ENCODE measurements at regions not wholly inside any gene's neighbourhood (a gene's known extent, or its start where the extent isn't known, plus 50 kb on each side); places are given as distances from the start of the nearest gene placed in this dataset.

DNA sequence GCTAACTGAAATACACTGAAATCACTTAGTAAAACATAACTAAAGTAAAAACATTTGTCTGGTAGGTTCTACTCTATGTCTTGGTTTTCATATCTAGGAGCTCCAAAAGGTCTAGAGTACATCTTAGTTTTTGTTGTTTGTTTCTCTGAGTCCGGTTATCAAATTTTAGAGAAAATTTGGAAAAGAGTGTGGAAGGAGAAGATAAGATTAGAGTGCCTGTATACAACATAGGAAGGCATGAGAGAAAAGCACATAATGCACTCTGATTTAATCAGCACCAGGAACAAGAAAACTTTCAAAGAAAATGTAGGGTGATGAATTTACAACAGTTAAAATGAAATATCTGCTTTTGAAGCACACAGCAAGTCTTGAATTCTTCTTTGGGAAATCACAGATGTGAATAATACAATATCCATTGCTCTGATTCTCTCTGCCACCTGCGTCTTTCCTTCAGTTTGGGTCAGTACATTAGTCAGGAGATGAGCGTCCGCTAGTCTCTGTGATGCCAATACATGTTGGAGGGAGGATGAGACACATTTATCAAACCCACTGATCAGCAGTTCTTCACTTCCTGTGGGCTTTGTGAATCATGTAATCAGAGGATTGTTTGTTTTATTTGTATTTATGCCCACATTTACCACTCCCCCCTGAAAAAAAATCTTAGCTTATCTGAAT, 477.8 kb upstream of the GCFC2 start:
- Histone ChIP-seq H3K27ac (ENCODE audit: insufficient read depth, low read depth, low read length) (no peak overlapping the region), H3K79me2 (ENCODE audit: control insufficient read depth, insufficient read depth, low read length) (no peaks in the 10 kb centered on the region), H3K9me1 (replicated peaks; ENCODE audit: control insufficient read depth, extremely low read depth, insufficient read depth, low read length) (no peaks in the 10 kb centered on the region), H3K9ac (replicated peaks; ENCODE audit: extremely low read depth, insufficient read depth, low read length) (no peak overlapping the region), H3K9me3 (replicated peaks; ENCODE audit: control insufficient read depth, insufficient read depth, low read length) (no peaks in the 10 kb centered on the region), H3K36me3 (ENCODE audit: control insufficient read depth in 2 of 2, extremely low read depth in 1 of 2, insufficient read depth in 2 of 2, low read length in 2 of 2) (no peaks in the 10 kb centered on the region), H3K4me3 (replicated peaks in 1 of 3; ENCODE audit: insufficient read depth in 1 of 3, low read depth in 1 of 3, low read length in 3 of 3) (no peak overlapping the region), H3K4me2 (ENCODE audit: insufficient read depth, low read length) (no peak overlapping the region), H3K4me1 (ENCODE audit: control insufficient read depth, extremely low read depth, insufficient read depth, low read length) (no peaks in the 10 kb centered on the region), H2AFZ (ENCODE audit: low read depth, low read length) (no peak overlapping the region), H3K27me3 (ENCODE audit: control insufficient read depth in 2 of 2, insufficient read depth in 2 of 2, low read length in 2 of 2) (no peaks in the 10 kb centered on the region), H4K20me1 (replicated peaks; ENCODE audit: control insufficient read depth, extremely low read depth, insufficient read depth, low read length) (no peaks in the 10 kb centered on the region)
- POLR2A ChIA-PET = no interaction called here
- no peak for FAIRE-seq
- DNase-seq (ENCODE audit: low read depth, low spot score) = no peak
- intact Hi-C loops (cut with micrococcal nuclease) (no loop called here), dilution Hi-C loops (cut with MboI; ENCODE audit: extremely low pct_ligation_motif_present, low sequenced_read_pairs) (no loop called here)
- no peak for TF ChIP-seq MAX (IDR thresholded peaks at IDR 0.05; ENCODE audit: insufficient read depth, insufficient read length)
- no peak for TF ChIP-seq POLR2A (IDR thresholded peaks at IDR 0.05; ENCODE audit: low read depth, low read length)
- no peak for TF ChIP-seq EZH2 (IDR thresholded peaks at IDR 0.05; ENCODE audit: borderline replicate concordance, low read depth, low read length, severe bottlenecking)
- no peak for TF ChIP-seq CTCF (IDR thresholded peaks at IDR 0.05; ENCODE audit: extremely low read depth in 1 of 2, insufficient read depth in 1 of 2, low read depth in 1 of 2, low read length in 2 of 2)
- no peak for TF ChIP-seq MYC (IDR thresholded peaks at IDR 0.05; ENCODE audit: low read depth, low read length)
- no peak for TF ChIP-seq POLR2AphosphoS5 (IDR thresholded peaks at IDR 0.05; ENCODE audit: insufficient read depth, low read depth, low read length)
- TF ChIP-seq JUN (IDR thresholded peaks at IDR 0.05; ENCODE audit: borderline replicate concordance, insufficient read depth, insufficient read length, low read depth) = no peak
- TF ChIP-seq FOS (IDR thresholded peaks at IDR 0.05; ENCODE audit: borderline replicate concordance, insufficient read depth, low read length) = no peak
- CTCF ChIA-PET = no interaction called here
- BruUV-seq (replicated peaks) = no TSS peak

All from endothelial cell of umbilical vein (primary cell).